ENCODE measurements at regions not wholly inside any gene's neighbourhood (a gene's known extent, or its start where the extent isn't known, plus 50 kb on each side); places are given as distances from the start of the nearest gene placed in this dataset.

GRCh38 chr13:81142306-81142999, 801.5 kb upstream of the SPRY2 start:
- DNase-seq = no peak
- no peak for TF ChIP-seq CTCF (IDR thresholded peaks at IDR 0.05)
- 73 to 81% methylated on average over 5 of the region's 5 CpGs for WGBS, 2 donors
- ATAC-seq = no peak
- Histone ChIP-seq H3K9me3 (no peaks in the 10 kb centered on the region), H3K36me3 (no peaks in the 10 kb centered on the region), H3K27me3 (no peaks in the 10 kb centered on the region), H3K4me3 (no peak overlapping the region), H3K27ac (no peak overlapping the region), H3K4me1 (no peaks in the 10 kb centered on the region)
- no peak for FAIRE-seq
- intact Hi-C loops (cut with DNase I) = no loop called here

- Histone ChIP-seq H3K36me3 (no peaks in the 10 kb centered on the region), H3K27me3 (no peaks in the 10 kb centered on the region), H3K27ac (no peak overlapping the region), H3K4me3 (no peak overlapping the region), H3K4me1 (no peaks in the 10 kb centered on the region), H3K9me3 (no peaks in the 10 kb centered on the region)
- no peak for TF ChIP-seq CTCF (IDR thresholded peaks at IDR 0.05)
- intact Hi-C loops (cut with DNase I) = no loop called here
- FAIRE-seq (no peak), ATAC-seq (no peak), DNase-seq (no peak)
- WGBS, 2 donors = 61% methylated on average over 3 of the region's 3 CpGs
Measured at GRCh38 chr13:81140675-81141074, 799.7 kb upstream of the SPRY2 start.

GRCh38 chr13:81139987-81140386, 799.1 kb upstream of the SPRY2 start:
- intact Hi-C loops (cut with DNase I) = no loop called here
- Histone ChIP-seq H3K4me1 (no peaks in the 10 kb centered on the region), H3K4me3 (no peak overlapping the region), H3K27ac (no peak overlapping the region), H3K9me3 (no peaks in the 10 kb centered on the region), H3K27me3 (no peaks in the 10 kb centered on the region), H3K36me3 (no peaks in the 10 kb centered on the region)
- no peak for TF ChIP-seq CTCF (IDR thresholded peaks at IDR 0.05)
- ATAC-seq (no peak), DNase-seq (no peak), FAIRE-seq (no peak)
- 65 to 78% methylated on average over 4 of the region's 4 CpGs for WGBS, 2 donors

GRCh38 chr13:81138353-81138980, 797.5 kb upstream of the SPRY2 start:
- intact Hi-C loops (cut with DNase I) = no loop called here
- H3K9me3 ChIP-seq = no peaks in the 10 kb centered on the region
- no peak overlapping the region for H3K4me3 ChIP-seq
- DNase-seq (no peak), FAIRE-seq (no peak), ATAC-seq (no peak)
- H3K27me3 ChIP-seq = no peaks in the 10 kb centered on the region
- no peaks in the 10 kb centered on the region for H3K36me3 ChIP-seq
- no peaks in the 10 kb centered on the region for H3K4me1 ChIP-seq
- WGBS, 2 donors = 81 to 91% methylated on average over 8 of the region's 8 CpGs
- H3K27ac ChIP-seq = no peak overlapping the region
- TF ChIP-seq CTCF (IDR thresholded peaks at IDR 0.05) = no peak

- no peaks in the 10 kb centered on the region for H3K36me3 ChIP-seq
- no peaks in the 10 kb centered on the region for H3K27me3 ChIP-seq
- H3K27ac ChIP-seq = no peak overlapping the region
- ATAC-seq (no peak), DNase-seq (no peak), FAIRE-seq (no peak)
- H3K4me3 ChIP-seq = no peak overlapping the region
- no peaks in the 10 kb centered on the region for H3K4me1 ChIP-seq
- intact Hi-C loops (cut with DNase I) = no loop called here
- no peak for TF ChIP-seq CTCF (IDR thresholded peaks at IDR 0.05)
- 90 to 93% methylated on average over 1 of the region's 1 CpG for WGBS, 2 donors
- H3K9me3 ChIP-seq = no peaks in the 10 kb centered on the region
Measured at GRCh38 chr13:81133066-81133465, 792.1 kb upstream of the SPRY2 start.

All from pancreas (tissue), 10 donors.